Nephron progenitor cell (in vitro differentiated cells): ENCODE measurements at regions not wholly inside any gene's neighbourhood (a gene's known extent, or its start where the extent isn't known, plus 50 kb on each side); places are given as distances from the start of the nearest gene placed in this dataset.

ENCODE experiments used
- DNase-seq: peaks from one replicate; pipeline ENCODE4 v3.0.0; 2021
- H3K27ac Mint-ChIP-seq: 2 replicates; pipeline ENCODE4 v1.8.0; 2021; ENCODE audit warnings: mild to moderate bottlenecking, moderate library complexity, mixed read lengths
- H3K27me3 Mint-ChIP-seq: 2 replicates; pipeline ENCODE4 v1.8.0; 2021; ENCODE audit warnings: mild to moderate bottlenecking, low read depth, mixed read lengths; ENCODE audit not compliant: poor library complexity
- H3K36me3 Mint-ChIP-seq: 2 replicates; pipeline ENCODE4 v1.8.0; 2021; ENCODE audit warnings: low read depth, mixed read lengths
- H3K4me1 Mint-ChIP-seq: 2 replicates; pipeline ENCODE4 v1.8.0; 2021; ENCODE audit warnings: mixed read lengths
- H3K4me3 Mint-ChIP-seq: 2 replicates; pipeline ENCODE4 v1.8.0; 2021; ENCODE audit warnings: mild to moderate bottlenecking, moderate library complexity, mixed read lengths
- H3K9me3 Mint-ChIP-seq: 2 replicates; pipeline ENCODE4 v1.8.0; 2021; ENCODE audit warnings: mild to moderate bottlenecking, moderate library complexity, mixed read lengths
- CTCF ChIP-seq: fragments of 200-600 bp; sonication (generic); IDR thresholded peaks from 2 replicates; pipeline ENCODE4 v1.5.0; 2021; ENCODE audit warnings: antibody characterized with exemption

GRCh38 chr11:95318498-95318897, 87.5 kb upstream of the SESN3 start:
- Mint-ChIP-seq H3K4me3 (no peak overlapping the region), H3K27ac (no peak overlapping the region), H3K9me3 (peaks cover 21% of the 10 kb centered on the region), H3K4me1 (no peaks in the 10 kb centered on the region), H3K27me3 (peaks cover 4% of the 10 kb centered on the region), H3K36me3 (peaks cover 9% of the 10 kb centered on the region)
- no peak for DNase-seq
- TF ChIP-seq CTCF, result no peak

GRCh38 chr11:95308512-95309035, 77.6 kb upstream of the SESN3 start:
- H3K27ac Mint-ChIP-seq, result no peak overlapping the region
- H3K36me3 Mint-ChIP-seq, result no peaks in the 10 kb centered on the region
- peaks cover 12% of the 10 kb centered on the region for H3K9me3 Mint-ChIP-seq
- H3K27me3 Mint-ChIP-seq, result peaks cover 4% of the 10 kb centered on the region
- no peak for TF ChIP-seq CTCF
- no peak for DNase-seq
- peaks cover 22% of the 10 kb centered on the region for H3K4me1 Mint-ChIP-seq
- no peak overlapping the region for H3K4me3 Mint-ChIP-seq

- no peak for TF ChIP-seq CTCF
- no peak overlapping the region for H3K27ac Mint-ChIP-seq
- DNase-seq, result no peak
These were observed 76.3 kb upstream of the SESN3 start for GRCh38 chr11:95307286-95307685.

GRCh38 chr11:95306801-95307200, 75.8 kb upstream of the SESN3 start:
- Mint-ChIP-seq H3K4me1 (peaks cover 21% of the 10 kb centered on the region), H3K9me3 (peaks cover 12% of the 10 kb centered on the region), H3K36me3 (no peaks in the 10 kb centered on the region), H3K4me3 (no peak overlapping the region), H3K27me3 (peaks cover 4% of the 10 kb centered on the region), H3K27ac (no peak overlapping the region)
- TF ChIP-seq CTCF, result no peak
- no peak for DNase-seq

More at GRCh38 chr11:95307286-95307685, 76.3 kb upstream of the SESN3 start:
- Mint-ChIP-seq H3K4me3 (no peak overlapping the region), H3K36me3 (no peaks in the 10 kb centered on the region), H3K4me1 (peaks cover 22% of the 10 kb centered on the region), H3K9me3 (peaks cover 12% of the 10 kb centered on the region), H3K27me3 (peaks cover 4% of the 10 kb centered on the region)

GRCh38 chr11:95306123-95306522, 75.1 kb upstream of the SESN3 start:
- H3K9me3 Mint-ChIP-seq, result peaks cover 12% of the 10 kb centered on the region
- peaks cover 4% of the 10 kb centered on the region for H3K27me3 Mint-ChIP-seq
- no peak for TF ChIP-seq CTCF
- H3K4me1 Mint-ChIP-seq, result peaks cover 15% of the 10 kb centered on the region
- no peak for DNase-seq
- H3K36me3 Mint-ChIP-seq, result no peaks in the 10 kb centered on the region
- H3K27ac Mint-ChIP-seq, result no peak overlapping the region
- H3K4me3 Mint-ChIP-seq, result no peak overlapping the region

GRCh38 chr11:95305705-95306104, 74.7 kb upstream of the SESN3 start:
- no peak overlapping the region for H3K4me3 Mint-ChIP-seq
- no peak for TF ChIP-seq CTCF
- H3K9me3 Mint-ChIP-seq, result peaks cover 11% of the 10 kb centered on the region
- no peak for DNase-seq
- H3K4me1 Mint-ChIP-seq, result peaks cover 17% of the 10 kb centered on the region
- H3K27ac Mint-ChIP-seq, result no peak overlapping the region
- H3K27me3 Mint-ChIP-seq, result peaks cover 4% of the 10 kb centered on the region
- H3K36me3 Mint-ChIP-seq, result no peaks in the 10 kb centered on the region
